Thoracic aorta (tissue), 2 donors: ENCODE measurements at regions not wholly inside any gene's neighbourhood (a gene's known extent, or its start where the extent isn't known, plus 50 kb on each side); places are given as distances from the start of the nearest gene placed in this dataset.

Source experiments
- ATAC-seq: fragments of 150-250 bp; one replicate; pipeline ENCODE4 v1.8.0; 2017; ENCODE audit warnings: low read depth; ENCODE audit not compliant: insufficient number of reproducible peaks, low FRiP score
- DNase-seq: peaks from one replicate; pipeline ENCODE4 v3.0.0-alpha.2; 2020; ENCODE audit warnings: low spot score
- H3K27ac ChIP-seq, 2 donors: fragments of 200-600 bp; sonication (generic); 1 replicate in 1 of 2; 2 replicates in 1 of 2; pipeline ENCODE4 v1.5.1; 2016; ENCODE audit warnings: mild to moderate bottlenecking in 2 of 2, moderate library complexity in 2 of 2
- H3K27me3 ChIP-seq: fragments of 200-600 bp; sonication (generic); replicated peaks from 2 replicates; pipeline ENCODE4 v1.6.0; 2016; ENCODE audit warnings: mild to moderate bottlenecking; ENCODE audit not compliant: insufficient read depth
- H3K36me3 ChIP-seq: fragments of 200-600 bp; sonication (generic); one replicate; pipeline ENCODE4 v1.5.1; 2016
- H3K4me1 ChIP-seq, 2 donors: fragments of 200-600 bp; sonication (generic); 1 replicate in 1 of 2; 2 replicates in 1 of 2; pipeline versions ENCODE4 v1.5.1 to v1.6.0; 2016; ENCODE audit warnings: low read depth in 2 of 2, mild to moderate bottlenecking in 1 of 2; ENCODE audit not compliant: control insufficient read depth in 1 of 2
- H3K4me3 ChIP-seq: fragments of 200-600 bp; sonication (generic); 2 replicates; pipeline ENCODE4 v1.5.1; 2016; ENCODE audit warnings: mild to moderate bottlenecking
- H3K9me3 ChIP-seq: fragments of 200-600 bp; sonication (generic); 2 replicates; pipeline ENCODE4 v1.5.1; 2016
- CTCF ChIP-seq: fragments of 200-600 bp; sonication (generic); IDR thresholded peaks from one replicate; pipeline ENCODE4 v1.5.1; 2019; ENCODE audit warnings: antibody characterized with exemption

GRCh38 chr11:69392104-69392653 lies 89.3 kb upstream of the LINC01488 start:
- H3K36me3 ChIP-seq, result no peaks in the 10 kb centered on the region
- H3K9me3 ChIP-seq, result peaks cover 3% of the 10 kb centered on the region
- ATAC-seq (no peak), DNase-seq (no peak)
- no peaks in the 10 kb centered on the region for H3K4me1 ChIP-seq
- no peak for TF ChIP-seq CTCF
- no peak overlapping the region for H3K27ac ChIP-seq
- no peak overlapping the region for H3K4me3 ChIP-seq
- no peaks in the 10 kb centered on the region for H3K27me3 ChIP-seq

- H3K9me3 ChIP-seq, result peaks cover 3% of the 10 kb centered on the region
- TF ChIP-seq CTCF, result no peak
- H3K27ac ChIP-seq, result no peak overlapping the region
- no peaks in the 10 kb centered on the region for H3K27me3 ChIP-seq
- no peaks in the 10 kb centered on the region for H3K36me3 ChIP-seq
- no peak for ATAC-seq
- H3K4me1 ChIP-seq, result no peaks in the 10 kb centered on the region
- no peak overlapping the region for H3K4me3 ChIP-seq
- DNase-seq, result no peak
Observed at GRCh38 chr11:69393178-69393832, 88.2 kb upstream of the LINC01488 start.

- peaks cover 2% of the 10 kb centered on the region for H3K9me3 ChIP-seq
- DNase-seq (no peak), ATAC-seq (no peak)
- no peaks in the 10 kb centered on the region for H3K36me3 ChIP-seq
- no peak overlapping the region for H3K4me3 ChIP-seq
- no peaks in the 10 kb centered on the region for H3K4me1 ChIP-seq
- no peak for TF ChIP-seq CTCF
- no peak overlapping the region for H3K27ac ChIP-seq
- H3K27me3 ChIP-seq, result no peaks in the 10 kb centered on the region
Observed at GRCh38 chr11:69393865-69394233, 87.6 kb upstream of the LINC01488 start.

- ATAC-seq (no peak), DNase-seq (no peak)
- no peak overlapping the region for H3K4me3 ChIP-seq
- no peak for TF ChIP-seq CTCF
- no peaks in the 10 kb centered on the region for H3K27me3 ChIP-seq
- no peaks in the 10 kb centered on the region for H3K4me1 ChIP-seq
- no peaks in the 10 kb centered on the region for H3K36me3 ChIP-seq
- H3K9me3 ChIP-seq, result no peaks in the 10 kb centered on the region
- H3K27ac ChIP-seq, result no peak overlapping the region
Observed at GRCh38 chr11:69394234-69394868, 87.1 kb upstream of the LINC01488 start.

- no peak for TF ChIP-seq CTCF
- Histone ChIP-seq H3K36me3 (no peaks in the 10 kb centered on the region), H3K4me1 (no peaks in the 10 kb centered on the region), H3K27ac (no peak overlapping the region), H3K9me3 (no peaks in the 10 kb centered on the region), H3K27me3 (no peaks in the 10 kb centered on the region), H3K4me3 (no peak overlapping the region)
- ATAC-seq (no peak), DNase-seq (no peak)
Observed at GRCh38 chr11:69394869-69395246, 86.6 kb upstream of the LINC01488 start.
